HG03558 (cell line): ENCODE measurements at regions not wholly inside any gene's neighbourhood (a gene's known extent, or its start where the extent isn't known, plus 50 kb on each side); places are given as distances from the start of the nearest gene placed in this dataset.

ENCODE experiments used
- ATAC-seq: cut with Tn5 transposase; IDR thresholded peaks from one replicate; pipeline ENCODE4 v1.9.1; 2021; ENCODE audit warnings: moderate number of reproducible peaks; ENCODE audit not compliant: unreplicated experiment; ENCODE audit errors: extremely low read depth

DNA sequence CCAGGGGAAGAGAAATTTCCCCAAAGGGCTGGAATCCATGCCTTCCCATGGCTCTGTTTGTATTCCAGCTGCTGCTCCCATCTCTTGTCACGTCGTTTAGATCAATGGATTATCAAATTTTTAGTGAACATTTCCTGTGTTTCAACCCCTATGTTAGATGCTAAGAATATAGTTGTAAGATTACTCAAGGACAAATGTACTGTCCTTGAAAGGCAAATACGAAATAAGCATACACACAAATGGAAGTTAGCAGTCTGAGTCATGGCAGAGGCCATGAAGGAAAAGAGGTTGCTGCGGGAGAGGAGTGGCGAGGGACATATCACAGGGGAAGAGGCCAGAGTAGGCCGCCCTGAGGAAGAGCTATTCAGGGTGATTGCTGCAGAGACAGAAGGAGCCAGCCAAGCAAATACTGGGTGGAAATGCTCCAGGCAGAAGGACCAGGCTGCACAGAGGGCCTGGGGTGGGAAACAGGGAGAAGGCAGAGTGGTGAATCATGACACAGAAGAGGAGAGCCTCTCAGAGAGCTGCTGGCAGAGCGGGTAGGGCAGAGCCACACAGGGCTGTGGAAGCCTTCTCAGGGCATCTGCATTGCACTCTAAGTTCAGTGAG is 219.2 kb upstream of the LRFN2 start:
- no peak for ATAC-seq

DNA sequence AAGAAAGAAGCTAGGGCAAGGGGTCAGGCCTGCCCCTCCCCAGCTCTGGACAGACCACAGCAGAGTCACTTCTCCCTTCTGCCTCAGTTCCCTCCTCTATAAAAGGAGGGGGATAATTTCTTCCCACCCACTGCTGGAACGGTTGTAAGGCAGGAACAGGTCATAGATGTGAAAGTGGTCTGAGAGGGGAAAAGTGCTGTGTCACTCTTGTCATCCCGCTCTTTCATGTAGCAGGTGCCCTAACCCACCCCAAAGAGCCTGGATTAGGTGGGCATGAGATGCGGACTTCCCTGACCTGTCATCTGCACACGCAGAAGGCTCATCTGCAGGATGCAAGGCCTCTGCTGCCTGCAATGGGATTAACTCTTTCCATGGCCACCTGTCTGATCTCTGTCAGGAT is 218.2 kb upstream of the LRFN2 start:
- no peak for ATAC-seq

DNA sequence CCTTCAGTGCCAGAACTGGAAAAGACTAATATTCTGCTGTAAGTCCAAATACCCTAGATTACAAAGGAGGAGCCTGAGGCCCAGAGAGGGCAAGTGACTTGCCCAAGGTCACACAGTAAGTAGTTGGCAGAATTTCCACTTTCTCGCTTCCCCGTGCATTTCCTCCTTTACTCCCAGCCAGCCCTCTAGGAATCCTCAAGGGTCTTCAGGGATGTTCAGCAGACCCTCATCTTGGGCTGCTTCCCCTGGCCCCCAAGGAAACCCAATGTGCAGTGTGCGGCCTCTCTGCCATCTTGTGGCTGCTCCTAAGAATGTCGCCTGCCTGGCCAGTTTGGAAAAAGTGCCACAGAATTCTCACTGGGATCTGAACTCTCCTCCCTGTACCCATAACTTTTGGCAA is 217.7 kb upstream of the LRFN2 start:
- no peak for ATAC-seq

DNA sequence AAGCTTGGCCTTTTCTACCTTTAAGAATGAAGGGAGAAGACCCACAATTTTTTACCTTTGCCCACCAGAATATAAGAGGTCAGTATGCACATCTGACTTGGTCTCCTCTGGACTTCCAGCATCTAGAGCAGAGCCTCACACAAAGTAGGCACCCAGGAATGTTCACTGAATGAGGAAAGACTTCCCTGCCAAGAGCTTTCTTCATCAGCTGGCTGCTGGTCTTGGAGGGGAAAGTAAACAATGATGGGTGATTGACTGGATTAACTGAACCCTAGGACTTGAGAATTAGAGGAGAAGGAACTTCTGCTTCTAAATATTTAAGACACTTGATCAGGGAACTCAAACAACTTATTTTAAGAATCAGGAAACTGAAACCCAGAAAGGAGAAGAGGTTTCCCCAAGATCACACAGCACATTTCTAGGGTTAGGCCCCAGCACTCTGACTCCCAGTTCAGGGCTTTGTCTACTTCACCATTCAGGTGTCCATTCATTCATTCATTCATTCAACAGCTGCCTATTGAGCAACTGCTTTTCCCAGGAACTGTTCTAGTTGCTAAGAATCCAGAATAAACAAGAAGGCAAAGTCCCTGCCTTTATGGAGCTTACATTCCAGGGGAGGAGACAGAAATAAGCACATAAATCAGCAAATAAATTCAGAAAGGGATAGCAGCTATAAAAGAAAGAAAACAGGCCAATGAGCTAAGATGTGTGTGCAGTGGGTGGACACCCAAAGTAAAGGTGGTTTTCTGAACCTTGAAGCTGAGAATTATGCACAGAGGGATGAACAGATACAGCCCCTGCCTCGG is 216.9 kb upstream of the LRFN2 start:
- ATAC-seq: no peak

DNA sequence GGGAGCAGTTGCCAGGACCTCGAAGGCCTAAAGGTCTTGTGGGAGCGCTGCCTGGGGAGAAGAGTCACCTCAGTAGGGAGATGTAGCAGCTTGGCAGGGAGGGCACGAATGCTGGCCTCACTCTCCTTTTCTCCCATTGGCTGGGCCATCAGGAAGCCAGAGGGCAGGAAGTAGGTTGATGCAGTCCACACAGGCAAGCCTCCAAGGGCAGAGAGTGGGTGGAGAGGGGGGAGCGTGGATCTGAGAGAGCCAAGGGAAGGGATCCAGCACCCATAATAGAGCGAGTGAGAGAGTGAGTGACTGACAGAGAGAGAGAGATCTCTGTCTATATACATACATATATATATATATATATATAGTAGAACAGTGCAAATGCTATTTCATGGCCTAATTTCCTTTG is 215.3 kb upstream of the LRFN2 start:
- no peak for ATAC-seq

DNA sequence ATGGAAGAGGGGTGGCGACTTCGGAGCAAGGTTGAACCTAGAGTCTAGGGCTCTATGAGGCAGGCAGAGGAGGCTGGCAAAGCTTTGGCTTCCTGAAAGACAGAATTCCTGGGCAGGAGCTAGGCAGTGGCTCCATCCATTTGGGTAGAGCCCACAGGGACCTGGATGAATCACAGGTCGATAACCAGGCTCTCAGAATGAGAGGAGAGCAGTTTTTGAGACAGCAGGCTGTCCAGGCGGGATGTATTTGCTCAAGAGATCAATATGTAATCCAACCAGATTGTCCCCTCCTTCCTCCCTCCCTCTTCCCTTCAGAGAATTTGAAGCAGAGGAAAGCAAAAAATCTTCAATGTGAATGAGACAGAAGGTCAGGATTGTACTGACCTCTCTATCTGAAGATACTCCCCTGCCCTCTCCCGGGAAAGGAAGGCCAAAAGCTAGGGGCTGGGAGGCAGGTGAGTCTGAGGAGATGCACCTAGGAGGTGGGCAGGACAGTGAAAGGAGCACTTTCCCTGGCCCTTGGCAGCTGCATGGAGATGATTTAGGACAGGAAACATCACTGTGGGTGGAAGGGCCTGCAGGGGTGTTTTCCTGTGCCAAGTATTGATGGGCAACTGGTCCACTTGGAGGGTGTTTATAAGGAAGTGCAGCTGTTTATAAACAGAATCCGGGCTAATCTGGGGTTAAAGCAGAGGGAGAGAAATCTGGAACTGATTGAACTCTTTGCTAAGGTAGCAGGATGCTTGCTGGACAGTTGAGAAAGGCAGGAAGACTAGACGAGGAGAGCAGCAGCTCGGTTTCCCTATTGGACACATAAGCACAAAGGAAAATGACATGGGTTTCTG is 212.4 kb upstream of the LRFN2 start:
- ATAC-seq: no peak

DNA sequence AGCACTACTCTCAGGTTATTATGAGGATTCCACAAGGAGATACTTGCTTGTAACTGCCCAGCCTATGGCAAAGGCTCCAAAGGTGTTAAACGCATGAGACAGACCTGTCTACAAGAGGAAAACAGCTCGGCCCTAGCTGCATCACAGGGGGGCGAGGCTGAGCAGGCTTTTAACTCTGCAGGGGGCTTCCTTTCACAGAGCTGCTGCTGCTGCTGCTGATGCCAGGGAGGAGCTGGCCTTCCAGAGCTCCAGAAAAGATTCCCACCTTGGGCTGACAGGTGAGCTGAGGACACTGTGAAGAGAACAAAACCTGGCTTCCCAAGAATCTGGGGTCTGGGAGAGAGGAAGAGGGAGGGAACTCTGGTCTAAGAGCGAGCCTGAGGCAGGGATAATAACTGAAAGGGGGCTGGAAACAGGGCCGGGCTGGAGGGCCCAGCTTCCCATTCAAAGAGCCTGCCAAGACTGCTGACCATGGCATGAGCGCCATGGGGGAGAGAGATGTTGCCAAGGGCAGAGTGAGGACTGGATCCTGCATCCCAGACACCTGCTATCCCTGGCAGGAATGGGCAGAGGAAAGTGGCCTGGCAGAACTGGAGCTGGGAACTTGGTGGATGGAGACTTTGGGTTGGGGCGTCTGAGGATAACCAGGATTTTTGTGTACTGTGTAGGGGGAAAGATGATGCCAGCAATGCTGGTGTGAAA is 211.1 kb upstream of the LRFN2 start:
- ATAC-seq: no peak

DNA sequence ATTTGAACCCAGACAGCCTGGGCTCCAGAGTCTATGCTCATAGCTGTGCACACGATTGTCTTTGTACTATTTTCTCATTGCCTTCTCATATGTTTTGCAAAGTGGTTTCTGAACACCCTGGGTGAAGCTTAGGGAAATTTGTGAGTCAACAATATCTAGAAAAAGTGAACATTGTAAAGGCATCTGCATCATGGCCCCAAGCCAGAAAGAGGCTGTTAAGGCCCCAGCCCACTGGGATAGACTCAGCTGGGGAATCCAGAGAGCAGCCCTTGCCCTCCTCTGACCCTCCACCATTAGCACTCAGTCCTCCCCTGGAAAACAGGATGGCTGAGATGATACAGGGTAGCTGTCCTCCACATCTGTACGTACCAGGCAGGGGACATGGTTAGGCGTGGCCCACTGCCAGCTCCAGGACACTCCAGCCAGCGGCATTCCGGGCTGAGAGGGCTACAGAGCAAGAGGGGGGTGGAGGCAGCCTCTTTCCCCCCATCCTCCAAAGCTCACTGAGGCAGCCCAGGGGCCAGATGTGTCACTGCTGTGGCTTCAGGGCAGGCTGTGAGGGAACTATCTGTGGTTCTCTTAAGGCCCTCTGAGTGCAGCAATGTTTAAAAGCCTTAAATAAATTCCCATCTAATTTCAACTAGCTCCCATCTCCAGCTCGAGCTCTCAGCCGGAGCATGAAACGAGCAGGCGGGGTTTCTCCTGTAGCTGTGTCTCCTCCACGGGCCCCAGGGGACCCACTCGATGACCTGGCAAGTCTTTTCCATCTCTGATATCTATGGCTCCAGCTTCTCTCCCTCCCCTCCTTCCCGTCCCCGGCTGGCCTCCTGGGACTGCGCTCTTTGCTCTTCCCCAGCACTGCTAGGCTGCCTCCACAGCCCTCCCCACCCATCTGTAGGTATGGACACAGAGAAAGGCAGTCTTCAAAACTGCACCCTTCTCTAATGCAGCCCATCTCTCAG is 209.4 kb upstream of the LRFN2 start:
- no peak for ATAC-seq

DNA sequence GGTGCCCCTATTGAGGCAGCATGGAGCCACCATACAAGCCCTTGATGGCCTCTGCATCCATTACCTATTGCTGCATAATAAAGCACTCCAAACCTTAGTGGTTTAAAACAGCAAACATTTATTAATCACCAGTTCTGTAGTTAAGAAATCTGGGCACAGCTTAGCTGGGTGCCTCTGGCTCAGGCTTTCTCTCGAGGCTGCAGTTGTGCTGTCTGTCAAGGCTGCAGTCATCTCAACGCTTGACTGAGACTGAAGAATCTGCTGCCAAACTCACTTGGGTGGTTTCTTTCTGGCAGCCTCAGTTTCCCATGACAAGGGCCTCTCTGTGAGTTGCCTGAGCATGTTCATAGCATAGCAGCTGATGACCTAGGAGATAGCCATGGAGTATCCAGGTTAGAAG is 207.4 kb upstream of the LRFN2 start:
- ATAC-seq: no peak

DNA sequence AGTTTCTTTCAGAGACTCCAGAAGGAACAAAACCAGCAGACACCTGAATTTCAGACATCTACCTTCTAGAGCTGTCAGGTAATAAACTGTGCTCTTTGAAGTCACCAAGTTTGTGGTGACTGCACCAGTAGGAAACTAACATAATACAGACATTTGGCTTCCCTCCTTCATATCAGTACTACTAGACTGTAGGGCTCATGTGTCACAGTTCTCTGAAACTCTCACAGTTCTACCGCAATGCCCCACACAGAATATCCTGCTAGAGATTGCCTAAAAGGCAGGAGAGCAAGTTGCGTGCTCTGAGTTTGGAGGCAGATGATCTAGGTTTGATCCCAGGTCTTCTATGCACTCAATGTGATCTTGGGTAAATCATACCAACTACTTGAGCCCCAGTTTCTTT is 205.0 kb upstream of the LRFN2 start:
- no peak for ATAC-seq

DNA sequence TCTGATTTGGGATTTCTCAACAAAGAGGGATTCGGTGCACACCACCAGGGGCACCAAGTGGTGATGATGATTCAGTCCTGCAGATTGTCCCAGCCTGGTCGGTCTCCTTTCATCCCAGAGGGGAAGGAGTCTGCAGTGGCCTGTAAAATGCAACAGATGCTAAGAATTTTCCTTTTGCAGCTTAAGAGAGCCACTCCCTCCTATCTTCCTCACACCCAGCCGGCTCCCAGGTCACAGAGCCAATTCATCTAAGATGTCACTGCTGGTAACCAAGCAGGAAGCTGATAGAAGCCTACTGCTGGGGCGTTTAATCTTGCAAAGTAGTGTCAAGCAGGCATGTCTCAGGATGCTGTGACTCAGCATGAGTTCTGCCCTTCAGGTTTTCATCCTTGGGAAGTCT is 203.8 kb upstream of the LRFN2 start:
- ATAC-seq: no peak

DNA sequence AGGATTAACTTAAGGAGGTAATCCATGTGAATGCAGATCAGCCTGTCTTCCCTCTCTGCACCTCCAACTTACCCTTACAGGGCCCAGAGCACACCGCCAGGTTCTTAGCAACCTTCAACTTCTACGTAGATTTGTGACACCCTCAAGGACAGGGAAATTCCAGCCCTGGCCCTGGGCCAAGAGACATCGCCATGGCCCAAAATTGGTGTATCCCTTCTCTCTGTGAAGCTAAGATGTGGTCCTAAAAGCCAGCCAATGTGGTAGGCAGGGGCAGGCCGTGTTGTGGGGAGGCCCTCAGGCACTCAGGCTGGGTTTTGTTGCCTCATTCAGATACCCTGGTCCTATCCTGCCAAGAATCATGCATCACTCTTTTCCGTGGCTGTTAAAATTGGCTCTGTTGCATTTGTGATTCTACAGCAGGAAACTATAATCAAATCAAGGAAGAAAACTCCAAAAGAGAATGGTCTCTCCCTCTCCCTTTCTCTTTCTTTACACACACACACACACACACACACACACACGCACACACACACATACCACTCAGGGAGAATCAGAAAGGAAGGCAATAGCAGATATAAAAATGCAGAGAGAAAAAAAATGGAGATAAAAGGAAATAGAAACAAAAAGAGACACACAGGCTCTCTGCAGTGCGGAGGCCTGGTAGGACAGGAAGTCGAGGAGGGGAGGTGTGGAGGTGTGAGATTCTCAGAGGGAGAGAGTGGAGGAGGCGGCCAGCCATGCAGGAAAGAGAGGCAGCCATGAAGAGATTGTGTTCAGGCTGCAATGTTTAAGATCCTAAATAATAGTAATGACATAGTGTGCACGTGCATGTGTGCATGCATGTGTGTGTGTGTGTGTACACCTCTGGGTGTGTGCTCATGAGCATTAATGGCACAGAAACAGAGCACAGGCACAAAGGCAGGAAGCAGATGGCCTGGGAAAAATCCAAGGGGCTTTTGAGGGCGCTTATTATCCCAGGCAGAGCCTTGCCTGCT is 201.8 kb upstream of the LRFN2 start:
- no peak for ATAC-seq

DNA sequence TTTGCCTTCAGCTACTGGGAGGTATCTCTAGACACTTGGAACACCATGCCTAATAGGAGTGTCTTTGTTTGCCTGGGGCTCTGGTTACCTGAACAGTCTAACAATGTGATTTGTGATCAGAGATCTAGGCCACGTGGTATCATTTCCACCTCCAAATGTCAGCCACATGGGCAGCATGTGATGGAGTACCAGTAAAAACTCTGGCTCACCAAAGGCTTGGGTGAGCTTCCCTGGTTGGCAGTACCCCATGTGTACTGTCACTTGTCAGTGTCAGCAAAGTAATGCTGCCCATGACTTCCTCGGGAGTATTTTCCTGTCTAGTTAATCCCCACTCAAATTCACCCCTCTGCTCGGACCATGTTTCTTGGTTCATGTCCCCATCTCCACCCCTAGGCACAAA is 195.2 kb upstream of the LRFN2 start:
- ATAC-seq: no peak

DNA sequence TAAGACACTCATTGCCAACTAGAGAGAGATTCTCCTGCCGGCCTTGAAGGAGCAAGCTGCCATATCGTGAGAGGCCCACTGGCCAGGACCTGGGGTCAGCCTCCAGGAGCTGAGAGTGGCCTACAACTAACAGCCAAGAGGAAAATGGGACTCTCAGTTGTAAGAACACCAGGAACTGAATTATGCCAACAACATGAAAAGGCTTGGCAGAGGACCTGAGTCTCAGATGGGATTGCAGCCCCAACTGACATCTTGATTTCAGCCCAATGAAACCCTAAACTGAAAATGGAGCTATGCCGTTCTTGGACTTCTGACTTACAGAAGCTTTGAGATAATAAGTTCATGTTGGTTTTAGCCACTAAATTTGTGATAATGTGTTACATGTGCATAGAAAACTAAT is 193.5 kb upstream of the LRFN2 start:
- no peak for ATAC-seq

DNA sequence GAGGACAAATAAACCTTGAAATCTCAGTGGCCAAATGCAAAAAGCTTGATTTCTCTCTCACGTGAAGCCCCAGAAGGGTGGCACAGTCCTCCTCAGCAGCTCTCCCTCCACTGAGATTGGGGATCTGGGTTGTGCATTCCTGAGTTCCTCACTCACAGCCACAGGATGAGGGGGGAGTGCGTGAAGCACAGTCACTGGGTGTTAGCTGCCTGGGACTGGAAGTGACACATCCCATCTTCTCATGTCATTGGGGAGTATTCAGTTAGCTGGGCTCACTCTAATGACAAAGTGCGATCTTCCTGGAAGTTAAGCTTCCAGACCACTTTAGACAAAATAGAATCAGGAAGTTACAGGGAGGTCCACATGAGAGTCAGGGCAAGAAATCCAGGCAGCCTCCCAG is 192.2 kb upstream of the LRFN2 start:
- ATAC-seq: no peak

DNA sequence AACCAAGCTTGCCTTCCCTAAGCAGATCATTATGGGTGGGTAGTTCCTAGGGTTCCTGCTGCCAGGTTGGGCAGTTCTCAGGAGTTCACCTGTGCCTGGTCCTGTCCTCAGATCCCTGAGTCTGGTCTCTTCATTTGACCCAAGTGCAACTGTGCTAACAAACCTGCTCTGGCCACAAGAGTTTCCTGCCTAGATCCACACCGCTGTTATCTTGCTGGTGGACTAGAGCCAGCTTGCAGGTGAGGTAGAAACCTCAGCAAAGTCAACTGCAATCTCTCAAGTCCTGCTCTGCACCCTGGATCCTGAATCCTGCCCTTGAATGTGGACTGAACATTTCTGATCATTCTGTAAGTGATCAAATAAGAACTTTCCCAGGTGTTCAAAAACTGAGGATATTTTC is 191.8 kb upstream of the LRFN2 start:
- ATAC-seq: no peak

DNA sequence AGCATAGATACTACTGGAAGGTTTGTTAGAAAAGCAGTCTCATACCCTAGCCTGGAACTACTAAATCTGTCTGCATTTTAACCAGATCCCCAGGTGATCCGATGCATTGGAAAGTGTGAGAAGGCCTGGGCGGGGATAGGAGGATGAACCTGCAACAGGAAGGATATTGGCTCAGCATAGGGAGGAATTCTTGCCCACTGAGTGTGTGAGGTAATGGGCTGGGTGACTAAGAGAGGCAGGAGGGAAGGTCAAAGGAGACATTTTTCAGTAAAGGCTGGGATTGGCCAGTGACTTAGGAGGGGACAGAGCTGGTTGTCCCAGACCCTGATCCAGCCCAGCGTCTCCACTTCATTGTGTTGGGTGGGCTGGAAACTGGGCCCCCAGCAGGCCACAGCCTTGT is 191.0 kb upstream of the LRFN2 start:
- ATAC-seq: no peak

DNA sequence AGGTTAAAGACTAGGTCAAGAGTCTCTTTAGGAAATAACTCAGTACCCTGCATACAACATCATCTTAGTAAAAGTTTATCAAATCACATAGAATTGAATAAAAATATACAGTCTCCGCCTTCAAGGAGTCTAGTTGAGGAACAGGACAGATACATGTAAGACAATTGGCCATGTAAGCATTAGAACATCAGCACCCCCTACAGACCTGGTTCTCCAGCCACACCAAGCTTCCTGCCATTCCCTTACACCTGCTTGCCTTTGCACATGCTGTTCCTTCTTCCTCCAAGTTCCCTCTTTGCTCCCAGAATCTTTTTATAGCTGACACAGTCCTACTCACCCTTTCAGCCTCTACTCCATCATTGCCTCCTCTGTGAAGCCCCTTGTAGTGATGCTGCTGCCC is 187.8 kb upstream of the LRFN2 start:
- ATAC-seq: no peak
